ENCODE measurements at regions not wholly inside any gene's neighbourhood (a gene's known extent, or its start where the extent isn't known, plus 50 kb on each side); places are given as distances from the start of the nearest gene placed in this dataset.

DNA sequence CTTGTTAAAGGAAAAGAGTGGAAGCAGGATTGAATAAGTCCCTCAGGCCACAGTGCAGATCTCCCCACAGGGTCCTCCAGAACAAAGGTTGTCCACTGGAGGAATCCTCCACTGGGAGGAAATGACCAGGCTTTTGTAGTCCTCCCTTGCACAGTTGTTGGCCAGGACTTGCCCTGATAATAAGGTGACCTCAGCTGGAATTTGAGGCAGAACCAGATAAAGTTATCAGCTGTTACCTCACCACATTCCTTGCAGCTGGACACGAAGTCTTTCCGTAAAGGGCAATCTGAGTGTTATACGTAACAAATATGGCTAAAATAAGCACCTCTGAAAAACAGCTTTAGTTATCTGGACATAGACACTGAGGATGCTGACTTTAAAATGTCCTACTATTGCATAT, 83.5 kb upstream of the NAALADL2 start:
- TF ChIP-seq, protein P1, sequence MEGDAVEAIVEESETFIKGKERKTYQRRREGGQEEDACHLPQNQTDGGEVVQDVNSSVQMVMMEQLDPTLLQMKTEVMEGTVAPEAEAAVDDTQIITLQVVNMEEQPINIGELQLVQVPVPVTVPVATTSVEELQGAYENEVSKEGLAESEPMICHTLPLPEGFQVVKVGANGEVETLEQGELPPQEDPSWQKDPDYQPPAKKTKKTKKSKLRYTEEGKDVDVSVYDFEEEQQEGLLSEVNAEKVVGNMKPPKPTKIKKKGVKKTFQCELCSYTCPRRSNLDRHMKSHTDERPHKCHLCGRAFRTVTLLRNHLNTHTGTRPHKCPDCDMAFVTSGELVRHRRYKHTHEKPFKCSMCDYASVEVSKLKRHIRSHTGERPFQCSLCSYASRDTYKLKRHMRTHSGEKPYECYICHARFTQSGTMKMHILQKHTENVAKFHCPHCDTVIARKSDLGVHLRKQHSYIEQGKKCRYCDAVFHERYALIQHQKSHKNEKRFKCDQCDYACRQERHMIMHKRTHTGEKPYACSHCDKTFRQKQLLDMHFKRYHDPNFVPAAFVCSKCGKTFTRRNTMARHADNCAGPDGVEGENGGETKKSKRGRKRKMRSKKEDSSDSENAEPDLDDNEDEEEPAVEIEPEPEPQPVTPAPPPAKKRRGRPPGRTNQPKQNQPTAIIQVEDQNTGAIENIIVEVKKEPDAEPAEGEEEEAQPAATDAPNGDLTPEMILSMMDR (IDR thresholded peaks at IDR 0.05; ENCODE audit: insufficient read depth, low read length, poor library complexity, severe bottlenecking): no peak
- TF ChIP-seq EZH2phosphoT487 (conservative IDR thresholded peaks at IDR 0.05; ENCODE audit: low read length): no peak
